ENCODE measurements at regions not wholly inside any gene's neighbourhood (a gene's known extent, or its start where the extent isn't known, plus 50 kb on each side); places are given as distances from the start of the nearest gene placed in this dataset.
"Not testable (repeated sequence)": the region's sequence is repeated elsewhere in the genome, so short reads cannot be mapped to it uniquely, and the experiment has no call there.

GRCh38 chr7:69540287-69540686 lies 58.0 kb upstream of the AUTS2 start:
- no peaks in the 10 kb centered on the region for H3K36me3 ChIP-seq (ENCODE audit: control insufficient read depth in 1 of 2, insufficient read depth in 2 of 2, low read length in 2 of 2)

GRCh38 chr7:69541779-69542432 lies 56.4 kb upstream of the AUTS2 start:
- not testable (repeated sequence) for H3K27me3 ChIP-seq (ENCODE audit: control insufficient read depth in 1 of 2, insufficient read depth in 2 of 2, low read length in 2 of 2); H3K27ac ChIP-seq (ENCODE audit: low read depth, low read length); H3K4me3 ChIP-seq (ENCODE audit: low read depth in 1 of 2, low read length in 2 of 2); H3K4me1 ChIP-seq (ENCODE audit: control insufficient read depth in 1 of 2, insufficient read depth in 2 of 2, low read length in 2 of 2); H3K9me3 ChIP-seq (ENCODE audit: control insufficient read depth in 1 of 2, low read length in 2 of 2); H3K9ac ChIP-seq (ENCODE audit: low read depth in 1 of 2, low read length in 2 of 2); H3K36me3 ChIP-seq (ENCODE audit: control insufficient read depth in 1 of 2, insufficient read depth in 2 of 2, low read length in 2 of 2)

More at GRCh38 chr7:69540287-69540686, 58.0 kb upstream of the AUTS2 start:
- no peak overlapping the region for H3K4me3 ChIP-seq (ENCODE audit: low read depth in 1 of 2, low read length in 2 of 2)
- no peaks in the 10 kb centered on the region for H3K27me3 ChIP-seq (ENCODE audit: control insufficient read depth in 1 of 2, insufficient read depth in 2 of 2, low read length in 2 of 2)
- no peak overlapping the region for H3K27ac ChIP-seq (ENCODE audit: low read depth, low read length)
- H3K4me1 ChIP-seq (ENCODE audit: control insufficient read depth in 1 of 2, insufficient read depth in 2 of 2, low read length in 2 of 2): no peaks in the 10 kb centered on the region
- H3K9ac ChIP-seq (ENCODE audit: low read depth in 1 of 2, low read length in 2 of 2): no peak overlapping the region
- no peaks in the 10 kb centered on the region for H3K9me3 ChIP-seq (ENCODE audit: control insufficient read depth in 1 of 2, low read length in 2 of 2)

- H3K27me3 ChIP-seq (ENCODE audit: control insufficient read depth in 1 of 2, insufficient read depth in 2 of 2, low read length in 2 of 2): no peaks in the 10 kb centered on the region
- H3K9ac ChIP-seq (ENCODE audit: low read depth in 1 of 2, low read length in 2 of 2): no peak overlapping the region
- no peak overlapping the region for H3K4me3 ChIP-seq (ENCODE audit: low read depth in 1 of 2, low read length in 2 of 2)
- H3K4me1 ChIP-seq (ENCODE audit: control insufficient read depth in 1 of 2, insufficient read depth in 2 of 2, low read length in 2 of 2): no peaks in the 10 kb centered on the region
- no peak overlapping the region for H3K27ac ChIP-seq (ENCODE audit: low read depth, low read length)
- H3K9me3 ChIP-seq (ENCODE audit: control insufficient read depth in 1 of 2, low read length in 2 of 2): no peaks in the 10 kb centered on the region
- no peaks in the 10 kb centered on the region for H3K36me3 ChIP-seq (ENCODE audit: control insufficient read depth in 1 of 2, insufficient read depth in 2 of 2, low read length in 2 of 2)
Observed at GRCh38 chr7:69545175-69545574, 53.1 kb upstream of the AUTS2 start.
